Fibroblast of peridontal ligament (primary cell): ENCODE measurements at regions not wholly inside any gene's neighbourhood (a gene's known extent, or its start where the extent isn't known, plus 50 kb on each side); places are given as distances from the start of the nearest gene placed in this dataset.

Experiments used
- DNase-seq: peaks from one replicate; pipeline ENCODE4 v3.0.0-alpha.2; 2010; ENCODE audit errors: extremely low read depth

DNA sequence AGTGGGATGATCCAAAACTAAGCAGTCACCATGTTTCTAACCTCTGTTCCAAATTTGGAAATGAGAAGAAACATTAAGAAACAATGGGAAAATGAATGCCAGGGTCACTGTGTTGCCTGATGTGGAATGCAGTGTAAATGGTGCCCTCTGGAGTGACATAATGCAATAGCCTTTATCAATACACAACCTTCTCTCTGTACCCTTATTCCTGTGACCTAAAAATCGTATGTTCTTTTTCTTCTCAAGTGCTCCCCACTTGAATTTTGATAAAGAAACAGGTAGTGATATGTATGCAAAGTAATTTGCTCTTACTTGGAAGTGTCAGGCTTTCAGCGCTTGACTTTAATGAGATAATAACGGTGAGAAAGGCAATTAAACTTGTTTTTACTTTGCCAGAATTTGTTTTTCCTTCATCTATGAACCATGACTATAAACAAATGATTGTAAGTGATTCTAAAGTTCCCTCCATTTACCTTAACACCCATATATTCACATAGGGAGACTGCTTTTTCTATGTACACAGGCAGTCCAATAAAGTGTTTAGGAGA lies 145.8 kb upstream of the THRB start:
- DNase-seq, result peak; percentile 69

DNA sequence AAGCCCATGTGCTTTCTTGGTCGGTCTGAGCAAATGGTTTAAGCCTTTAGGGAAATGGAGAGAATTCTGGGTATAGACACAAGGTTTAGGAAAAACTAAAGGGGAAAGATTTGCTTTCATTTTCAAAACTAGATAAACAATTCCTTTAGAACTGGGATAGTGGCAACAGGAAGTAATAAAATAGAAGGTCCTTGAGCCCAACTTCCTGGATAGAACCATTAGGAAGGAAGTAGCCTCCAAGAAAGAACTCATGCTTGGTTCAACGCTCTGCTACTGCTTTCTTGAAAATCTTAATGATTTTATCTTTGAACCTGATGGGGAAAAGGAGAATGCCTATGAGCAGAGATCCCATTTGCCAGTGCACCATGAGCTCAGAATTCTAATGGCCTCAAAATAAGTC lies 147.0 kb upstream of the THRB start:
- no peak for DNase-seq

- no peak for DNase-seq
Observed at GRCh38 chr3:24645047-24645446, 150.4 kb upstream of the THRB start.

DNA sequence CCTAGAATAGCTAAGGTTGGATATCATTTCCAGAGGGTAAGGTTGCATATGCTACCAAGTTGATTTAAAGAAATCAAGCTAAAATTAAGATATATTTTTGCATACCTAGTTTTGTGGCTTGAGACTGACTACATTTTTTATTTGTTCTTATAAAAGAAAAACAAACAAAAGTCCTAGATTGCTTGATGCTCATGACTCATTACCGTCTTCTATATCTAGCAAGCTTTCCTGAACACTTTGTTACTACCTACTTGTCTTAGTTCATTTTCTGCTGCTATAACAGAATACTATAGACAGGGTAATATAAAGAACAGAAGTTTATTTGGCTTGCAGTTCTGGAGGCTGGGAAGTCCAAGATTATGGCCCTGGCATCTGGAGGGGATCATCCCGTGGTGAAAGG lies 152.1 kb upstream of the THRB start:
- no peak for DNase-seq

DNA sequence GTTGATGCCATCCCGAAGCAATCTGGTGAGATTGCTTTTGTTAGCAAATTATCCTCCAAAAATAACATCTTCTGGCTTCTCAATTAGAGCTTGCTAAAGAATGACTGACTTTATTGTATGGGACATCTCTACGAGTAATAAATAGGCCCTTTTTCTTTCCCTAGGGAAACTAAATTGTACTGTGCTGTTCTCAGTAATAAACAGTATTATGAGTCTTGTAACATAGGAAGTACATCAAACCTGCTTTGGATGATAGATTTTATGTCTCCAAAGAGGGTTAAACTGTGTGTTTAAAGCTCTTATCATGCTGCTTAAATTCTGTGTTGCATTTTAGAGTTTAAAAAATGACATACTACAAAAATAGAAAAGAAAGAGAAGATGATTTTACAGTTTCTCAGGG lies 153.4 kb upstream of the THRB start:
- DNase-seq, result no peak

GRCh38 chr3:24650839-24651238 lies 156.2 kb upstream of the THRB start:
- DNase-seq, result no peak

DNA sequence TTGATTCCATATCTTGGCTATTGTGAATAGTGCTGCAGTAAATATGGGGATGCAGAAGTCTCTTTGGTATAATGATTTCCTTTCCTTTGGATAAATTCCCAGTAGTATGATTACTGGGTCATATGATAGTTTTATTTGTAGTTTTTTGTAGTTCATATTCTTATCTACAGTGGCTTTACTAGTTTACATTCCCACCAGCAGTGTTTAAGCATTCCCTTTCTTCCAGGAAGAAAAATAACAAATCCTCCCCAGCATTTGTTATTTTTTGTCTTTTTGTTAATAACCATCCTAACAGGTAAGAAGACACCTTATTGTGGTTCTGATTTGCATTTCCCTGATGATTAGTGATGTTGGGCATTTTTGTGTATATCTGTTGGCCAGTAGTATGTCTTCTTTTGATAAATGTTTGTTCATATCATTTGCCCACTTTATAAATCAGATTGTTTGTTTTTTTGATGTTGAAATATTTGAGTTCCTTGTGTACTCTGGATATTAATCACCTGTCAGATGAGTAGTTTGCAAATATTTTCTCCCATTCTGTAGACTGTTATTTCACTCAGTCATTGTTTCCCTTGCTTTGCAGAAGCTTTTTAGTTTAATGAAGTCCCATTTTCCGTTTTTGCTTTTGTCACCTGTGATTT lies 163.3 kb upstream of the THRB start:
- no peak for DNase-seq

GRCh38 chr3:24661175-24661584 lies 166.5 kb upstream of the THRB start:
- no peak for DNase-seq

- DNase-seq, result no peak
Observed at GRCh38 chr3:24662449-24663345, 168.0 kb upstream of the THRB start.

GRCh38 chr3:24663406-24663805 lies 168.8 kb upstream of the THRB start:
- no peak for DNase-seq

- no peak for DNase-seq
Observed at GRCh38 chr3:24668039-24668438, 173.4 kb upstream of the THRB start.

DNA sequence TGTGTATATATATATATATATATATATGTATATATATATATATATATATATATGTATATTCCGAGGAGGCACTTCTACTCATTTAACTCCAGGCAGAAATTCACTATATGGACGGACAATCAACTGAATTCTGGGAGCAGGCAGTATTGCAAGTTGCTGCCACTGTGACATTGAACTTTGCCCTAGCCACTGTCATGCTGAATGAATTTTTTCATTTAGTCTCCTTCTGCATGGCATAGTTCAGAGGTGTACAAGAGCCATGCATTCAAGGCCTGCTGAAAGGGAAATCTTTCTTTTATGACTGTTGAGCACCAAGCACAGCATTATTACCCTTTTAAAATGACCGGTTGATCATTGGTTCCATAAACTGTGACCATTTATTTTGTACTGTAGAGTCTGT lies 176.2 kb upstream of the THRB start:
- no peak for DNase-seq

GRCh38 chr3:24673596-24673995 lies 178.9 kb upstream of the THRB start:
- no peak for DNase-seq

- no peak for DNase-seq
Observed at GRCh38 chr3:24674261-24674660, 179.6 kb upstream of the THRB start.

GRCh38 chr3:24678021-24678420 lies 183.4 kb upstream of the THRB start:
- no peak for DNase-seq

DNA sequence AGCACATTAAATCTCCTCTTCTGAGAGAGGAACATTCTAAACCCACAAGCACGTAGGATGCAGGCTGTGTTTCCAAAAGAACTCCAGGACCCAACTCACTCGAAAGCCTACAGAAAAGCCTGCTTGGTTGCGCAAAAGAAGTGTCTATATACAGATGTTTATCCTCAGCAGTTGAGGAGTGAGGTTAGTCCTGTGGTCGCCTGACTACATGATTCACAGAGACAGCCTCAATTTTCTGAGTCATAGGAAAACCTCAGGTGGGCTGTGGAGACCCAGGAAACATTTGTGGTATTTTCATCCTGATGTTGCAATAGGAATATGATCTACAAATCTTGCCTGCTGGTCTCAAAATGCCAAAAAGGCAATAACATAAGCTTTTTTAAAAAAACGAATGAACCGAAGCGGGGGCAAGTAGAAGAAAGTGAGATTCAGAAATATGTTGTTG lies 183.8 kb upstream of the THRB start:
- peak; percentile 89 for DNase-seq

- DNase-seq, result no peak
Observed at GRCh38 chr3:24679429-24679828, 184.8 kb upstream of the THRB start.

GRCh38 chr3:24680214-24680967 lies 185.7 kb upstream of the THRB start:
- no peak for DNase-seq

- DNase-seq, result peak; percentile 81
Observed at GRCh38 chr3:24682141-24682547, 187.5 kb upstream of the THRB start.

- DNase-seq, result peak; percentile 26
Observed at GRCh38 chr3:24683090-24683489, 188.4 kb upstream of the THRB start.

GRCh38 chr3:24683633-24684384 lies 189.2 kb upstream of the THRB start:
- peak; percentile 87 for DNase-seq
